ENCODE measurements at regions not wholly inside any gene's neighbourhood (a gene's known extent, or its start where the extent isn't known, plus 50 kb on each side); places are given as distances from the start of the nearest gene placed in this dataset.

- TF ChIP-seq CTCF (IDR thresholded peaks at IDR 0.05; ENCODE audit: insufficient read depth in 1 of 2, low read depth in 1 of 2, low read length in 1 of 2, severe bottlenecking in 1 of 2, unreplicated experiment in 1 of 2), result no peak
- no peak for DNase-seq
- no peaks in the 10 kb centered on the region for H3K9me3 Mint-ChIP-seq (ENCODE audit: unreplicated experiment)
- H3K27me3 ChIP-seq (replicated peaks; ENCODE audit: control insufficient read depth, insufficient read depth, low read length), result no peaks in the 10 kb centered on the region; the same call in 1 of the 2 replicates
- intact Hi-C loops (cut with micrococcal nuclease; ENCODE audit: unreplicated experiment), result no loop called here
- H3K9me3 ChIP-seq, result no peaks in the 10 kb centered on the region
- POLR2A ChIA-PET, result no interaction called here
- H3K27ac Mint-ChIP-seq (ENCODE audit: unreplicated experiment), result no peak overlapping the region
- CTCF ChIA-PET, result no interaction called here
- peaks cover 11% of the 10 kb centered on the region for H3K27me3 Mint-ChIP-seq (ENCODE audit: insufficient read depth, unreplicated experiment)
- no peak overlapping the region for H3K4me3 ChIP-seq (ENCODE audit: low read depth, low read length)
- no TSS peak for BruUV-seq (replicated peaks)
- no peaks in the 10 kb centered on the region for H3K4me1 ChIP-seq
- H3K36me3 Mint-ChIP-seq (ENCODE audit: insufficient read depth, unreplicated experiment), result no peaks in the 10 kb centered on the region
- no peaks in the 10 kb centered on the region for H3K4me1 Mint-ChIP-seq (ENCODE audit: low read depth, unreplicated experiment)
- H3K36me3 ChIP-seq (ENCODE audit: control insufficient read depth, insufficient read depth, low read length), result no peaks in the 10 kb centered on the region
- H3K4me3 Mint-ChIP-seq (ENCODE audit: unreplicated experiment), result no peak overlapping the region
These were observed 211.0 kb downstream of the IGSF11 start for GRCh38 chr3:118823626-118824025.

GRCh38 chr3:118827446-118827845 is 207.2 kb downstream of the IGSF11 start:
- POLR2A ChIA-PET, result no interaction called here
- no peaks in the 10 kb centered on the region for H3K9me3 ChIP-seq
- intact Hi-C loops (cut with micrococcal nuclease; ENCODE audit: unreplicated experiment), result no loop called here
- Mint-ChIP-seq H3K4me1 (ENCODE audit: low read depth, unreplicated experiment) (no peaks in the 10 kb centered on the region), H3K27ac (ENCODE audit: unreplicated experiment) (no peak overlapping the region), H3K36me3 (ENCODE audit: insufficient read depth, unreplicated experiment) (no peaks in the 10 kb centered on the region), H3K27me3 (ENCODE audit: insufficient read depth, unreplicated experiment) (peaks cover 12% of the 10 kb centered on the region), H3K9me3 (ENCODE audit: unreplicated experiment) (no peaks in the 10 kb centered on the region), H3K4me3 (ENCODE audit: unreplicated experiment) (no peak overlapping the region)
- H3K27me3 ChIP-seq (replicated peaks; ENCODE audit: control insufficient read depth, insufficient read depth, low read length), result no peaks in the 10 kb centered on the region; the same call in 1 of the 2 replicates
- BruUV-seq (replicated peaks), result no TSS peak
- H3K4me3 ChIP-seq (ENCODE audit: low read depth, low read length), result no peak overlapping the region
- no peak for DNase-seq
- TF ChIP-seq CTCF (IDR thresholded peaks at IDR 0.05; ENCODE audit: insufficient read depth in 1 of 2, low read depth in 1 of 2, low read length in 1 of 2, severe bottlenecking in 1 of 2, unreplicated experiment in 1 of 2), result no peak
- H3K36me3 ChIP-seq (ENCODE audit: control insufficient read depth, insufficient read depth, low read length), result no peaks in the 10 kb centered on the region
- H3K4me1 ChIP-seq, result no peaks in the 10 kb centered on the region
- CTCF ChIA-PET, result no interaction called here

- no TSS peak for BruUV-seq (replicated peaks)
- DNase-seq, result no peak
- Histone ChIP-seq H3K4me1 (no peaks in the 10 kb centered on the region), H3K4me3 (ENCODE audit: low read depth, low read length) (no peak overlapping the region), H3K27me3 (replicated peaks; ENCODE audit: control insufficient read depth, insufficient read depth, low read length) (no peaks in the 10 kb centered on the region; the same call in 1 of the 2 replicates), H3K36me3 (ENCODE audit: control insufficient read depth, insufficient read depth, low read length) (no peaks in the 10 kb centered on the region), H3K9me3 (no peaks in the 10 kb centered on the region)
- ChIA-PET CTCF (interaction anchor here (0.6 kb wide), 1 partner anchor 68 kb away, joined by 3 read pairs; no protein-coding TSS in a partner anchor), POLR2A (no interaction called here)
- Mint-ChIP-seq H3K27ac (ENCODE audit: unreplicated experiment) (no peak overlapping the region), H3K27me3 (ENCODE audit: insufficient read depth, unreplicated experiment) (peaks cover 12% of the 10 kb centered on the region), H3K4me1 (ENCODE audit: low read depth, unreplicated experiment) (no peaks in the 10 kb centered on the region), H3K36me3 (ENCODE audit: insufficient read depth, unreplicated experiment) (no peaks in the 10 kb centered on the region), H3K9me3 (ENCODE audit: unreplicated experiment) (no peaks in the 10 kb centered on the region), H3K4me3 (ENCODE audit: unreplicated experiment) (no peak overlapping the region)
- intact Hi-C loops (cut with micrococcal nuclease; ENCODE audit: unreplicated experiment), result no loop called here
- no peak for TF ChIP-seq CTCF (IDR thresholded peaks at IDR 0.05; ENCODE audit: insufficient read depth in 1 of 2, low read depth in 1 of 2, low read length in 1 of 2, severe bottlenecking in 1 of 2, unreplicated experiment in 1 of 2)
These were observed 206.3 kb downstream of the IGSF11 start for GRCh38 chr3:118828351-118828750.
